ENCODE measurements at regions not wholly inside any gene's neighbourhood (a gene's known extent, or its start where the extent isn't known, plus 50 kb on each side); places are given as distances from the start of the nearest gene placed in this dataset.

- DNase-seq = no peak
- no peaks in the 10 kb centered on the region for H3K9me3 ChIP-seq
- TF ChIP-seq, protein P1, sequence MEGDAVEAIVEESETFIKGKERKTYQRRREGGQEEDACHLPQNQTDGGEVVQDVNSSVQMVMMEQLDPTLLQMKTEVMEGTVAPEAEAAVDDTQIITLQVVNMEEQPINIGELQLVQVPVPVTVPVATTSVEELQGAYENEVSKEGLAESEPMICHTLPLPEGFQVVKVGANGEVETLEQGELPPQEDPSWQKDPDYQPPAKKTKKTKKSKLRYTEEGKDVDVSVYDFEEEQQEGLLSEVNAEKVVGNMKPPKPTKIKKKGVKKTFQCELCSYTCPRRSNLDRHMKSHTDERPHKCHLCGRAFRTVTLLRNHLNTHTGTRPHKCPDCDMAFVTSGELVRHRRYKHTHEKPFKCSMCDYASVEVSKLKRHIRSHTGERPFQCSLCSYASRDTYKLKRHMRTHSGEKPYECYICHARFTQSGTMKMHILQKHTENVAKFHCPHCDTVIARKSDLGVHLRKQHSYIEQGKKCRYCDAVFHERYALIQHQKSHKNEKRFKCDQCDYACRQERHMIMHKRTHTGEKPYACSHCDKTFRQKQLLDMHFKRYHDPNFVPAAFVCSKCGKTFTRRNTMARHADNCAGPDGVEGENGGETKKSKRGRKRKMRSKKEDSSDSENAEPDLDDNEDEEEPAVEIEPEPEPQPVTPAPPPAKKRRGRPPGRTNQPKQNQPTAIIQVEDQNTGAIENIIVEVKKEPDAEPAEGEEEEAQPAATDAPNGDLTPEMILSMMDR (IDR thresholded peaks at IDR 0.05; ENCODE audit: low read depth, low read length) = no peak
- H3K36me3 ChIP-seq = no peaks in the 10 kb centered on the region
- H3K4me3 ChIP-seq (ENCODE audit: low read depth, low read length) = no peak overlapping the region
- H3K27me3 ChIP-seq = no peaks in the 10 kb centered on the region
- no peaks in the 10 kb centered on the region for H3K4me1 ChIP-seq
Observed at GRCh38 chr10:93220296-93221170, 146.8 kb downstream of the CYP26A1 start.

DNA sequence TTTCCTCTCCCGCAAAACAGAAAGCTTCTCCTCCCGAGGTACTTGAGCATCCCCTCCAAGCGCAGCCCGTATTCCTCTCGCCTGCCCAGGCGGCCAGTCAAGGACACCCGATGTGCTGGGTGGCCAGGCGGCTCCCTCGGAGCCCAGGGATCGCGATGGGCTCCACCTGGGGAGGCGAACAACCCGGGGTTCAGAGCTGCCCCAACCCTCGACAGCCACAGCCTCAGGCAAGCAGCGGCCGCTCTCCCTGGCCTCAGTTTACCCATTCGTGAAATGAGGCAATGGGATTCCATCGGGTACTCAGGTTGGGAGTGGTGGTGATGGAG, 147.4 kb downstream of the CYP26A1 start:
- Histone ChIP-seq H3K27me3 (no peaks in the 10 kb centered on the region), H3K4me3 (ENCODE audit: low read depth, low read length) (no peak overlapping the region), H3K36me3 (no peaks in the 10 kb centered on the region), H3K9me3 (no peaks in the 10 kb centered on the region), H3K4me1 (no peaks in the 10 kb centered on the region)
- TF ChIP-seq, protein P1 (IDR thresholded peaks at IDR 0.05; ENCODE audit: low read depth, low read length) = no peak
- DNase-seq = no peak

- Histone ChIP-seq H3K27me3 (no peaks in the 10 kb centered on the region), H3K9me3 (no peaks in the 10 kb centered on the region), H3K36me3 (no peaks in the 10 kb centered on the region), H3K4me1 (no peaks in the 10 kb centered on the region), H3K4me3 (ENCODE audit: low read depth, low read length) (no peak overlapping the region)
- no peak for DNase-seq
- TF ChIP-seq, protein P1 (IDR thresholded peaks at IDR 0.05; ENCODE audit: low read depth, low read length) = no peak
Observed at GRCh38 chr10:93221521-93221920, 147.8 kb downstream of the CYP26A1 start.

DNA sequence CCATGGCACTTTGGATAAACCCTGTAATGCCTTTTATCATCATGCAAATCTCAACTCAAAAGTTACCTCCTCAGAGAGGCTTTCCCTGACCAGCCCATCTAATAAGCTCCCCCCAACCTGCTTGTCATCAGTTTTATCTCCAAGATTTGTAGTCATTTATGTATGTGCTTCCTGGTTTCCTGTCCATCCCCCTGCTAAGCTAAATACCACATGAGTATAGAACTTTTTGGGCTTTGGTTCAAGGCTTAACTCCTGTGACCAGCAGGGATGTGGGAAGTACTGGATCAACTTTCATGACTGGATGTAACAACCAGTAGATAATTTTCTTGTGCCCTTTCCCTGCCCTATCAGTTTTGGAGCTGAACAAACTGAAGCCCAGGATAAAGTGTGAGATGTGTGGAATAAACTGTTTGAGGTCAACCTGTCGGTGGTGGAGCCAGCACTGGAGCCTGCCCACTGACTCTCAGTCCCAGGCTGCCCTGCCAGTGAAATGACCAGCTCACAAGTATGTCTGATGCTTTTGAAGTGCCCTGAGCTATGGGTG, 148.6 kb downstream of the CYP26A1 start:
- no peak overlapping the region for H3K4me3 ChIP-seq (ENCODE audit: low read depth, low read length)
- H3K9me3 ChIP-seq = no peaks in the 10 kb centered on the region
- H3K36me3 ChIP-seq = no peaks in the 10 kb centered on the region
- TF ChIP-seq, protein P1 (IDR thresholded peaks at IDR 0.05; ENCODE audit: low read depth, low read length) = no peak
- no peaks in the 10 kb centered on the region for H3K4me1 ChIP-seq
- no peak for DNase-seq
- no peaks in the 10 kb centered on the region for H3K27me3 ChIP-seq

DNA sequence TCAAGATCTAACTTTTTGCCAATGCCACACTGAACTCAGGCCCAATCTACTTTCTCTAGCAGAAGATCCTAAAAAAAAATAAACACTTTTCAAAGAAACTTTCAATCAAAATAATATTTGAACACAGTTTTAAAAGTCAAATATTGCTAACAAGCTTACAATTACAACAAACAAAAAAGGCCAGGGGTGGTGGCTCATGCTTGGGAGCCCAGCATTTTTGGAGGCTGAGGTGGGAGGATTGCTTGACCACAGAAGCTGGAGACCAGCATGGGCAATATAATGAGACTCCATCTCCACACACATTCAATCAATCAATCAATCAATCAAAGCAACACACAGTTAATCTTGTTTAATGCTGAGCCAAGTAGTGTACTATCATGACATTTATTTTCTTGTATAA, 149.2 kb downstream of the CYP26A1 start:
- H3K4me3 ChIP-seq (ENCODE audit: low read depth, low read length) = no peak overlapping the region
- no peaks in the 10 kb centered on the region for H3K36me3 ChIP-seq
- no peak for DNase-seq
- H3K9me3 ChIP-seq = no peaks in the 10 kb centered on the region
- H3K4me1 ChIP-seq = no peaks in the 10 kb centered on the region
- TF ChIP-seq, protein P1 (IDR thresholded peaks at IDR 0.05; ENCODE audit: low read depth, low read length) = no peak
- no peaks in the 10 kb centered on the region for H3K27me3 ChIP-seq

DNA sequence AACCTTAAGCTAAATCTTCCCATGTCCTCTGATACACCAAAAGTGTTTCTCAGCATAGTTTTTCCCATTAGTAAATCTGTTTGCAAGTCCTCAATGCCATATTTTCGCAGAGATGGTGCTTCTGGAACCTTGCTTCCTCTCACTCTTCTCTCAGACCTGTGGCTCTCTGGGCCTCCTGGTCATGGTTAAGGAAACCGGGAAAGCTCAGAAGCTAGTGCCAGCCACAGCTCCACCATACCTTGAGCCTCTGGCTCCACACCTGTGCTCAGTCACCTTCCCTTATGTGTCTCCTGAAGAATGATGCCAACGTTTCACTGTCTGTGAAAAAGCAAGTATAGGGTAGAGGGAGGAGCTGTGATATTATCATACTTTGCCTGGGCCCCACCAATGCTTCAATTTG, 149.6 kb downstream of the CYP26A1 start:
- H3K4me1 ChIP-seq = no peaks in the 10 kb centered on the region
- no peak for DNase-seq
- no peaks in the 10 kb centered on the region for H3K9me3 ChIP-seq
- TF ChIP-seq, protein P1 (IDR thresholded peaks at IDR 0.05; ENCODE audit: low read depth, low read length) = no peak
- H3K36me3 ChIP-seq = no peaks in the 10 kb centered on the region
- no peak overlapping the region for H3K4me3 ChIP-seq (ENCODE audit: low read depth, low read length)
- H3K27me3 ChIP-seq = no peaks in the 10 kb centered on the region

Data from BE2C (cell line).